HG03045 (cell line): ENCODE measurements at regions not wholly inside any gene's neighbourhood (a gene's known extent, or its start where the extent isn't known, plus 50 kb on each side); places are given as distances from the start of the nearest gene placed in this dataset.

Experiments
- ATAC-seq: cut with Tn5 transposase; IDR thresholded peaks from one replicate; pipeline ENCODE4 v1.9.1; 2021; ENCODE audit warnings: mild to moderate bottlenecking, moderate library complexity; ENCODE audit not compliant: unreplicated experiment

GRCh38 chr10:10198363-10198762 lies 819.3 kb upstream of the CELF2 start:
- no peak for ATAC-seq

GRCh38 chr10:10204415-10204814 lies 813.3 kb upstream of the CELF2 start:
- no peak for ATAC-seq

- ATAC-seq: no peak
Measured at GRCh38 chr10:10205906-10206305, 811.8 kb upstream of the CELF2 start.

- ATAC-seq: no peak
Measured at GRCh38 chr10:10207538-10207937, 810.1 kb upstream of the CELF2 start.

GRCh38 chr10:10208196-10208595 lies 809.5 kb upstream of the CELF2 start:
- no peak for ATAC-seq

- ATAC-seq: no peak
Measured at GRCh38 chr10:10209167-10209566, 808.5 kb upstream of the CELF2 start.

- ATAC-seq: no peak
Measured at GRCh38 chr10:10211409-10211808, 806.3 kb upstream of the CELF2 start.

GRCh38 chr10:10213237-10213636 lies 804.4 kb upstream of the CELF2 start:
- ATAC-seq: no peak

- ATAC-seq: no peak
Measured at GRCh38 chr10:10222304-10222841, 795.3 kb upstream of the CELF2 start.

- no peak for ATAC-seq
Measured at GRCh38 chr10:10223131-10223530, 794.5 kb upstream of the CELF2 start.

GRCh38 chr10:10225136-10225676 lies 792.5 kb upstream of the CELF2 start:
- no peak for ATAC-seq

GRCh38 chr10:10233229-10233628 lies 784.4 kb upstream of the CELF2 start:
- no peak for ATAC-seq

- no peak for ATAC-seq
Measured at GRCh38 chr10:10235003-10235402, 782.7 kb upstream of the CELF2 start.

GRCh38 chr10:10247585-10247984 lies 770.1 kb upstream of the CELF2 start:
- ATAC-seq: no peak

- ATAC-seq: no peak
Measured at GRCh38 chr10:10256860-10257259, 760.8 kb upstream of the CELF2 start.

GRCh38 chr10:10259013-10259412 lies 758.7 kb upstream of the CELF2 start:
- no peak for ATAC-seq

GRCh38 chr10:10270126-10271050 lies 747.3 kb upstream of the CELF2 start:
- no peak for ATAC-seq

GRCh38 chr10:10271639-10272192 lies 746.0 kb upstream of the CELF2 start:
- ATAC-seq: no peak

- no peak for ATAC-seq
Measured at GRCh38 chr10:10273661-10274060, 744.0 kb upstream of the CELF2 start.

GRCh38 chr10:10279906-10280305 lies 737.8 kb upstream of the CELF2 start:
- no peak for ATAC-seq

- ATAC-seq: no peak
Measured at GRCh38 chr10:10292501-10292900, 725.2 kb upstream of the CELF2 start.

- no peak for ATAC-seq
Measured at GRCh38 chr10:10293041-10293440, 724.6 kb upstream of the CELF2 start.
